T-helper 22 cell (primary cell): ENCODE measurements at regions not wholly inside any gene's neighbourhood (a gene's known extent, or its start where the extent isn't known, plus 50 kb on each side); places are given as distances from the start of the nearest gene placed in this dataset.

ENCODE experiments used
- DNase-seq: peaks from one replicate; pipeline ENCODE4 v3.0.0-alpha.2; 2020; ENCODE audit warnings: low read depth

GRCh38 chr1:5464366-5464765 is 527.9 kb downstream of the NPHP4 start:
- DNase-seq, result no peak

- no peak for DNase-seq
Observed at GRCh38 chr1:5460974-5461373, 531.3 kb downstream of the NPHP4 start.

GRCh38 chr1:5459839-5460610 is 532.2 kb downstream of the NPHP4 start:
- no peak for DNase-seq

- DNase-seq, result no peak
Observed at GRCh38 chr1:5458248-5458647, 534.0 kb downstream of the NPHP4 start.

GRCh38 chr1:5456090-5456811 is 536.0 kb downstream of the NPHP4 start:
- no peak for DNase-seq

- DNase-seq, result no peak
Observed at GRCh38 chr1:5455651-5456050, 536.6 kb downstream of the NPHP4 start.

GRCh38 chr1:5455056-5455455 is 537.2 kb downstream of the NPHP4 start:
- no peak for DNase-seq

- DNase-seq, result no peak
Observed at GRCh38 chr1:5453347-5453746, 538.9 kb downstream of the NPHP4 start.

GRCh38 chr1:5451671-5452070 is 540.6 kb downstream of the NPHP4 start:
- no peak for DNase-seq

GRCh38 chr1:5448486-5448885 is 543.7 kb downstream of the NPHP4 start:
- no peak for DNase-seq

GRCh38 chr1:5447503-5447960 is 544.7 kb downstream of the NPHP4 start:
- DNase-seq, result no peak

- DNase-seq, result no peak
Observed at GRCh38 chr1:5444396-5444795, 547.8 kb downstream of the NPHP4 start.

- DNase-seq, result no peak
Observed at GRCh38 chr1:5436808-5437207, 555.4 kb downstream of the NPHP4 start.

GRCh38 chr1:5435414-5435813 is 556.8 kb downstream of the NPHP4 start:
- no peak for DNase-seq

GRCh38 chr1:5432436-5432835 is 559.8 kb downstream of the NPHP4 start:
- no peak for DNase-seq

- no peak for DNase-seq
Observed at GRCh38 chr1:5430911-5431697, 561.1 kb downstream of the NPHP4 start.

- DNase-seq, result no peak
Observed at GRCh38 chr1:5430136-5430535, 562.1 kb downstream of the NPHP4 start.

GRCh38 chr1:5428351-5428750 is 563.9 kb downstream of the NPHP4 start:
- no peak for DNase-seq

- no peak for DNase-seq
Observed at GRCh38 chr1:5427026-5427613, 565.1 kb downstream of the NPHP4 start.

- no peak for DNase-seq
Observed at GRCh38 chr1:5424802-5425703, 567.2 kb downstream of the NPHP4 start.

- no peak for DNase-seq
Observed at GRCh38 chr1:5423109-5423508, 569.1 kb downstream of the NPHP4 start.
